Right lobe of liver (tissue), 4 donors: ENCODE measurements at regions not wholly inside any gene's neighbourhood (a gene's known extent, or its start where the extent isn't known, plus 50 kb on each side); places are given as distances from the start of the nearest gene placed in this dataset.
"Not testable (repeated sequence)": the region's sequence is repeated elsewhere in the genome, so short reads cannot be mapped to it uniquely, and the experiment has no call there.

ENCODE experiments used
- CTCF ChIP-seq, 4 donors: fragments of 200-600 bp in 3 of 4; fragments of 450-650 bp in 1 of 4; IDR thresholded peaks; one replicate each; pipeline versions ENCODE4 v1.5.1 to v1.8.0; 2016 to 2022; ENCODE audit warnings: antibody characterized with exemption in 4 of 4, mild to moderate bottlenecking in 2 of 4
- POLR2A ChIP-seq: fragments of 450-650 bp; IDR thresholded peaks from one replicate; pipeline ENCODE4 v1.6.1; 2017; ENCODE audit warnings: antibody characterized with exemption, mild to moderate bottlenecking
- donor health status: DM: no; HTN: no; CAD: no.
- donor health status: DM: no; HTN: no; CAD: no.
- donor health status: DM: no; HTN: yes; CAD: no.

GRCh38 chr1:206335162-206335561 is 131.8 kb downstream of the SRGAP2 start:
- TF ChIP-seq POLR2A; CTCF (IDR thresholded peaks at IDR 0.05): not testable (repeated sequence)
